Fibroblast of peridontal ligament (primary cell): ENCODE measurements at regions not wholly inside any gene's neighbourhood (a gene's known extent, or its start where the extent isn't known, plus 50 kb on each side); places are given as distances from the start of the nearest gene placed in this dataset.
"Not testable (repeated sequence)": the region's sequence is repeated elsewhere in the genome, so short reads cannot be mapped to it uniquely, and the experiment has no call there.

Experiments
- DNase-seq: peaks from one replicate; pipeline ENCODE4 v3.0.0-alpha.2; 2010; ENCODE audit errors: extremely low read depth

- not testable (repeated sequence) for DNase-seq
Observed at GRCh38 chr17:22044706-22045246, 352.5 kb downstream of the KCNJ18 start.

GRCh38 chr17:22047521-22047920 lies 355.2 kb downstream of the KCNJ18 start:
- not testable (repeated sequence) for DNase-seq

- DNase-seq, result not testable (repeated sequence)
Observed at GRCh38 chr17:22048226-22048625, 355.9 kb downstream of the KCNJ18 start.

GRCh38 chr17:22050766-22051165 lies 358.4 kb downstream of the KCNJ18 start:
- DNase-seq, result not testable (repeated sequence)

GRCh38 chr17:22052715-22053114 lies 360.4 kb downstream of the KCNJ18 start:
- not testable (repeated sequence) for DNase-seq

- not testable (repeated sequence) for DNase-seq
Observed at GRCh38 chr17:22056566-22056965, 364.2 kb downstream of the KCNJ18 start.

- not testable (repeated sequence) for DNase-seq
Observed at GRCh38 chr17:22075918-22076317, 383.6 kb downstream of the KCNJ18 start.

GRCh38 chr17:22088589-22088988 lies 396.3 kb downstream of the KCNJ18 start:
- DNase-seq, result not testable (repeated sequence)

GRCh38 chr17:22090263-22090935 lies 398.1 kb downstream of the KCNJ18 start:
- DNase-seq, result no peak

GRCh38 chr17:22091041-22091679 lies 398.8 kb downstream of the KCNJ18 start:
- not testable (repeated sequence) for DNase-seq

GRCh38 chr17:22091840-22092239 lies 399.5 kb downstream of the KCNJ18 start:
- DNase-seq, result not testable (repeated sequence)

GRCh38 chr17:22095414-22095813 lies 403.1 kb downstream of the KCNJ18 start:
- DNase-seq, result not testable (repeated sequence)

GRCh38 chr17:22099633-22100032 lies 407.3 kb downstream of the KCNJ18 start:
- not testable (repeated sequence) for DNase-seq

GRCh38 chr17:22102177-22102576 lies 409.9 kb downstream of the KCNJ18 start:
- no peak for DNase-seq

- DNase-seq, result not testable (repeated sequence)
Observed at GRCh38 chr17:22116720-22117119, 424.4 kb downstream of the KCNJ18 start.

- DNase-seq, result not testable (repeated sequence)
Observed at GRCh38 chr17:22117401-22117800, 425.1 kb downstream of the KCNJ18 start.

GRCh38 chr17:22119016-22119415 lies 426.7 kb downstream of the KCNJ18 start:
- DNase-seq, result not testable (repeated sequence)

- not testable (repeated sequence) for DNase-seq
Observed at GRCh38 chr17:22119751-22120150, 427.4 kb downstream of the KCNJ18 start.

- DNase-seq, result no peak
Observed at GRCh38 chr17:22123536-22124281, 431.4 kb downstream of the KCNJ18 start.

GRCh38 chr17:22128171-22128570 lies 435.8 kb downstream of the KCNJ18 start:
- DNase-seq, result no peak

GRCh38 chr17:22128723-22129122 lies 436.4 kb downstream of the KCNJ18 start:
- DNase-seq, result no peak

- not testable (repeated sequence) for DNase-seq
Observed at GRCh38 chr17:22129920-22130319, 437.6 kb downstream of the KCNJ18 start.
